ENCODE measurements at regions not wholly inside any gene's neighbourhood (a gene's known extent, or its start where the extent isn't known, plus 50 kb on each side); places are given as distances from the start of the nearest gene placed in this dataset.

DNA sequence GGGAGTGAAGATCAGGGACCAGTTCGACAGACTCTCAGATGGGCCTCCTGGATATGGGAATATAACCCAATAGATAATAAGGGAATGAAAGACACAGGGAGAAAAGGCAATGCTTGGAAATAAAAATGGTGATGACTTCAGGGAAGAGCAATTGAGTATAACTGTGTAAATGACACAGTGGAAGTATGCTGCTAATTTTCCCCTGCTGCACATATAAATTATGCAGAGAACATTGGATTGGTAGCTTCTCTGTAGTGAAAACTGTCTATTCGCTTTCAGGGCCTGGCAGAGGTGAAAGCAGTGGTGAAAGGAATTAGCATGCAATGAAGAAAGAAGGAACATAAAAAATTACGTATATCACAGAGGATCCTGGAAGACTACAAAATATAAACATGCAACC is 398.2 kb upstream of the CDH2 start:
- TF ChIP-seq, protein P1, sequence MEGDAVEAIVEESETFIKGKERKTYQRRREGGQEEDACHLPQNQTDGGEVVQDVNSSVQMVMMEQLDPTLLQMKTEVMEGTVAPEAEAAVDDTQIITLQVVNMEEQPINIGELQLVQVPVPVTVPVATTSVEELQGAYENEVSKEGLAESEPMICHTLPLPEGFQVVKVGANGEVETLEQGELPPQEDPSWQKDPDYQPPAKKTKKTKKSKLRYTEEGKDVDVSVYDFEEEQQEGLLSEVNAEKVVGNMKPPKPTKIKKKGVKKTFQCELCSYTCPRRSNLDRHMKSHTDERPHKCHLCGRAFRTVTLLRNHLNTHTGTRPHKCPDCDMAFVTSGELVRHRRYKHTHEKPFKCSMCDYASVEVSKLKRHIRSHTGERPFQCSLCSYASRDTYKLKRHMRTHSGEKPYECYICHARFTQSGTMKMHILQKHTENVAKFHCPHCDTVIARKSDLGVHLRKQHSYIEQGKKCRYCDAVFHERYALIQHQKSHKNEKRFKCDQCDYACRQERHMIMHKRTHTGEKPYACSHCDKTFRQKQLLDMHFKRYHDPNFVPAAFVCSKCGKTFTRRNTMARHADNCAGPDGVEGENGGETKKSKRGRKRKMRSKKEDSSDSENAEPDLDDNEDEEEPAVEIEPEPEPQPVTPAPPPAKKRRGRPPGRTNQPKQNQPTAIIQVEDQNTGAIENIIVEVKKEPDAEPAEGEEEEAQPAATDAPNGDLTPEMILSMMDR (IDR thresholded peaks at IDR 0.05) = no peak
- no peak for TF ChIP-seq POLR2A (IDR thresholded peaks at IDR 0.05)

All from body of pancreas (tissue), 4 donors.